Liver (tissue), 3 donors: ENCODE measurements at regions not wholly inside any gene's neighbourhood (a gene's known extent, or its start where the extent isn't known, plus 50 kb on each side); places are given as distances from the start of the nearest gene placed in this dataset.

ENCODE experiments used
- ATF3 ChIP-seq: IDR thresholded peaks from 2 replicates; pipeline ENCODE4 v1.6.1; 2016; ENCODE audit warnings: antibody characterized with exemption
- FOXA1 ChIP-seq: IDR thresholded peaks from 2 replicates; pipeline ENCODE4 v1.6.1; 2016; ENCODE audit warnings: antibody characterized with exemption
- GABPA ChIP-seq, 2 donors: IDR thresholded peaks in 1 of 2; conservative IDR thresholded peaks in 1 of 2; 2 replicates each; pipeline ENCODE4 v1.6.1; 2016; ENCODE audit warnings: antibody characterized with exemption in 2 of 2, mild to moderate bottlenecking in 1 of 2, moderate library complexity in 1 of 2
- JUND ChIP-seq, 2 donors: IDR thresholded peaks; 2 replicates each; pipeline ENCODE4 v1.6.1; 2016; ENCODE audit warnings: antibody characterized with exemption in 2 of 2
- RAD21 ChIP-seq, 2 donors: IDR thresholded peaks; 2 replicates each; pipeline ENCODE4 v1.6.1; 2016; ENCODE audit warnings: antibody characterized with exemption in 2 of 2, mild to moderate bottlenecking in 2 of 2
- RXRA ChIP-seq, 2 donors: IDR thresholded peaks; 2 replicates each; pipeline ENCODE4 v1.6.1; 2017 to 2018; ENCODE audit warnings: antibody characterized with exemption in 2 of 2, mild to moderate bottlenecking in 1 of 2
- SP1 ChIP-seq: IDR thresholded peaks from 2 replicates; pipeline ENCODE4 v1.6.1; 2018; ENCODE audit warnings: antibody characterized with exemption, mild to moderate bottlenecking
- TF ChIP-seq, protein P1 (sequence below): fragments of 150-350 bp; IDR thresholded peaks from 2 replicates; pipeline ENCODE4 v1.5.1; 2017; ENCODE audit warnings: improper control_type of control experiment, low read depth, low read length; ENCODE audit not compliant: missing input control
- TF ChIP-seq, protein P2 (sequence below): IDR thresholded peaks from 2 replicates; pipeline ENCODE4 v1.6.1; 2016; ENCODE audit warnings: antibody characterized with exemption, mild to moderate bottlenecking
- donor health status: healthy.
- donor health status: healthy.

DNA sequence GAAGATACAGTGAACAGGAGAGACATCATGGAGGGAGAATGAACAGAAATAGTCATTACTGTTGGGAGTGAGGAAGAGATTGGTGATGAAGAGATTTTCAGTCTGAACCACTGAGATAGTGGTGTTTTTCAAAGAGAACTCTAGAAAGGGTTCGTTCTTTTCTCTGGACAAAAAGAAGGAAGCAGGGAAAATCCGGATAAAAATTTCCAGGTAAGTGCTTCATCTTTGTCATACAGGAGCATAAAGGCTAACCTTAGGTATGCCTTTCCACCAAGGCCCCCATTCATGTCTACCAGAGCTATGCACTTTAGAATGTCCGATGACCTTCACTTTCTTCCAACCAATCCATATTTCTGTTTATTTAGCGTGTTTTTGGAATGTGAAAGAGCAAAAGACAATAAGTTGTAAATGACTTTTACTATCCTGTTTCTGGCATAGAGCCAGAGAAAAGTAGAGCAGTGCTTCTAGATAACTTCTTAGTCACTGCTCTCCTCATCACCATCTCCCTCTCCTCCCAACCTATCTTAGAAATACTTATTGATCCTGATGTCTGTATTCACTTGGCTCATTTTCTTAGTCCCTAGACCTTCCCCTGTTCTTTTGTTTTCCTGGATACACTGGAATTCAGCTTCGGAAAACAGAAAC lies 116.5 kb downstream of the TTC6 start:
- TF ChIP-seq GABPA (IDR thresholded peaks at IDR 0.05 in 1 of 2, conservative IDR thresholded peaks at IDR 0.05 in 1 of 2), result no peak
- TF ChIP-seq, protein P1, sequence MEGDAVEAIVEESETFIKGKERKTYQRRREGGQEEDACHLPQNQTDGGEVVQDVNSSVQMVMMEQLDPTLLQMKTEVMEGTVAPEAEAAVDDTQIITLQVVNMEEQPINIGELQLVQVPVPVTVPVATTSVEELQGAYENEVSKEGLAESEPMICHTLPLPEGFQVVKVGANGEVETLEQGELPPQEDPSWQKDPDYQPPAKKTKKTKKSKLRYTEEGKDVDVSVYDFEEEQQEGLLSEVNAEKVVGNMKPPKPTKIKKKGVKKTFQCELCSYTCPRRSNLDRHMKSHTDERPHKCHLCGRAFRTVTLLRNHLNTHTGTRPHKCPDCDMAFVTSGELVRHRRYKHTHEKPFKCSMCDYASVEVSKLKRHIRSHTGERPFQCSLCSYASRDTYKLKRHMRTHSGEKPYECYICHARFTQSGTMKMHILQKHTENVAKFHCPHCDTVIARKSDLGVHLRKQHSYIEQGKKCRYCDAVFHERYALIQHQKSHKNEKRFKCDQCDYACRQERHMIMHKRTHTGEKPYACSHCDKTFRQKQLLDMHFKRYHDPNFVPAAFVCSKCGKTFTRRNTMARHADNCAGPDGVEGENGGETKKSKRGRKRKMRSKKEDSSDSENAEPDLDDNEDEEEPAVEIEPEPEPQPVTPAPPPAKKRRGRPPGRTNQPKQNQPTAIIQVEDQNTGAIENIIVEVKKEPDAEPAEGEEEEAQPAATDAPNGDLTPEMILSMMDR, result no peak
- TF ChIP-seq RAD21 (IDR thresholded peaks at IDR 0.05), result no peak
- no peak for TF ChIP-seq FOXA1
- no peak for TF ChIP-seq JUND (IDR thresholded peaks at IDR 0.05)
- TF ChIP-seq, protein P2, sequence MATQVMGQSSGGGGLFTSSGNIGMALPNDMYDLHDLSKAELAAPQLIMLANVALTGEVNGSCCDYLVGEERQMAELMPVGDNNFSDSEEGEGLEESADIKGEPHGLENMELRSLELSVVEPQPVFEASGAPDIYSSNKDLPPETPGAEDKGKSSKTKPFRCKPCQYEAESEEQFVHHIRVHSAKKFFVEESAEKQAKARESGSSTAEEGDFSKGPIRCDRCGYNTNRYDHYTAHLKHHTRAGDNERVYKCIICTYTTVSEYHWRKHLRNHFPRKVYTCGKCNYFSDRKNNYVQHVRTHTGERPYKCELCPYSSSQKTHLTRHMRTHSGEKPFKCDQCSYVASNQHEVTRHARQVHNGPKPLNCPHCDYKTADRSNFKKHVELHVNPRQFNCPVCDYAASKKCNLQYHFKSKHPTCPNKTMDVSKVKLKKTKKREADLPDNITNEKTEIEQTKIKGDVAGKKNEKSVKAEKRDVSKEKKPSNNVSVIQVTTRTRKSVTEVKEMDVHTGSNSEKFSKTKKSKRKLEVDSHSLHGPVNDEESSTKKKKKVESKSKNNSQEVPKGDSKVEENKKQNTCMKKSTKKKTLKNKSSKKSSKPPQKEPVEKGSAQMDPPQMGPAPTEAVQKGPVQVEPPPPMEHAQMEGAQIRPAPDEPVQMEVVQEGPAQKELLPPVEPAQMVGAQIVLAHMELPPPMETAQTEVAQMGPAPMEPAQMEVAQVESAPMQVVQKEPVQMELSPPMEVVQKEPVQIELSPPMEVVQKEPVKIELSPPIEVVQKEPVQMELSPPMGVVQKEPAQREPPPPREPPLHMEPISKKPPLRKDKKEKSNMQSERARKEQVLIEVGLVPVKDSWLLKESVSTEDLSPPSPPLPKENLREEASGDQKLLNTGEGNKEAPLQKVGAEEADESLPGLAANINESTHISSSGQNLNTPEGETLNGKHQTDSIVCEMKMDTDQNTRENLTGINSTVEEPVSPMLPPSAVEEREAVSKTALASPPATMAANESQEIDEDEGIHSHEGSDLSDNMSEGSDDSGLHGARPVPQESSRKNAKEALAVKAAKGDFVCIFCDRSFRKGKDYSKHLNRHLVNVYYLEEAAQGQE, result no peak
- TF ChIP-seq ATF3, result no peak
- TF ChIP-seq RXRA (IDR thresholded peaks at IDR 0.05), result no peak
- TF ChIP-seq SP1, result no peak
